ENCODE measurements at regions not wholly inside any gene's neighbourhood (a gene's known extent, or its start where the extent isn't known, plus 50 kb on each side); places are given as distances from the start of the nearest gene placed in this dataset.

GRCh38 chr7:96638669-96639068 is 71.0 kb downstream of the SEM1 start:
- DNase-seq (ENCODE audit: low read depth), result no peak
- H3K4me3 ChIP-seq (ENCODE audit: low read depth, low read length), result no peak overlapping the region

GRCh38 chr7:96637522-96637921 is 72.1 kb downstream of the SEM1 start:
- no peak for DNase-seq (ENCODE audit: low read depth)
- H3K4me3 ChIP-seq (ENCODE audit: low read depth, low read length), result no peak overlapping the region

DNA sequence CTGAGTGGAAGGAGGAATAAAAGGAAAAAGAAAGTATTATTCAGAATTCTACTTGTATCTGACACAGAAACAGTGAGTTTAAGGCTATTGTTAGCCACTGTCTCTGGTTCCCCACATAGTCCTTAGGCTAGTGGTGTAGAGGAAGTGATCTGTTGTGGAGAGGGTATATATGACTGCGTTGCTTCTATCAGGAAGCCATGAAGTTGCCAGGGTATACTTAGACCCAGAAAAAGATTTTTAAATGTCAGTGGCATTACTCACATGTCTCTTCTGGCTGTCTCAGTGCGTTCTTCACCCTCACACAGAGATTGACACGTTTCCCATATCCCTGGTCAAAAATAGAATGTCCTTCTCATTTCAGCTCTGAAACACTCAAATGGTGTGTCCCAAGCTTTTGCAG is 72.7 kb downstream of the SEM1 start:
- no peak overlapping the region for H3K4me3 ChIP-seq (ENCODE audit: low read depth, low read length)
- no peak for DNase-seq (ENCODE audit: low read depth)

DNA sequence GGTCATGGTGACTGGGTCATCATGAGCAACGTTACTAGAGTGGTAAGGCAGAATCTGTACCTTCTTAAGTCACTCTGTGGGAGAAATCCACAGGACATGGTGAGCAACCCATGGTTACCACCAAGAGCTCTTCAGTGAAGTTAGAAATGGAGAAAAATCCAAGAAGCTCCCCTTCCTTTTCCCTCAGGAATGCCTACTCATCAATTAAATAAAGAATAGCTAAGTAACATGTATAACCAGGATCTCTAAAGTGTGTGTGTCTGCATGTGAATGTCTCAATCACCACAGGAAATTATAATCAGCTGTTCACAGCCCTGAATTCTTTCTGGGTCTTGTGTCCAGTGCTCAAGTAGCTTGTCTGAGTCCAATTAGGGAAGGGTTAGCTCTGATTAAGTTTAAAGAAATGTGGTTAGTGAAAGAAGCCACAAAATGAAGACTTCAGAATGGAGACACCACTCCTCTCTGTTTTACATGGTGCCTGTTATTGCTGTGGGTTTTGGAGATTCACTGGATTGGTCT is 73.2 kb downstream of the SEM1 start:
- no peak overlapping the region for H3K4me3 ChIP-seq (ENCODE audit: low read depth, low read length)
- DNase-seq (ENCODE audit: low read depth), result no peak

DNA sequence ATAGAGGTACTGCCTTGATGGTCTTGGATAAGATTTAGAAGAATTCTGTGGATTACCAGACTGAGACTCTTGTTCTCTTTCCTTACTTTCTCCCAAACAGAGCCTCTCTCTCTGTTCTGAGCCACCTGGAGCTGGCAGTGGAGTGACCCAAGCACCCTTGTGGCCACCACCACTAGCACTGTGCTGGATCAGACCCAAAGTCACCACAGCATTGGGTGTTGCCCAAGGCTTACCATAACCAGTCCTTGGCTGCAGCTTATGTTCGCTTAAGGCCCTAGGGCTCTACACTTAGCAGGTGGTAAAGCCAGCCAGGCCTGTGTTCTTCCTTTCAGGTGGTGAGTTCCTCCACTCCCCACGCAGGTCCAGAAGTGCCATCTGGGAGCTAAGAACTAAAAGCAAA is 79.8 kb downstream of the SEM1 start:
- DNase-seq (ENCODE audit: low read depth), result no peak
- no peak overlapping the region for H3K4me3 ChIP-seq (ENCODE audit: low read depth, low read length)

- H3K4me3 ChIP-seq (ENCODE audit: low read depth, low read length), result no peak overlapping the region
- DNase-seq (ENCODE audit: low read depth), result no peak
Observed at GRCh38 chr7:96624954-96625353, 84.7 kb downstream of the SEM1 start.

DNA sequence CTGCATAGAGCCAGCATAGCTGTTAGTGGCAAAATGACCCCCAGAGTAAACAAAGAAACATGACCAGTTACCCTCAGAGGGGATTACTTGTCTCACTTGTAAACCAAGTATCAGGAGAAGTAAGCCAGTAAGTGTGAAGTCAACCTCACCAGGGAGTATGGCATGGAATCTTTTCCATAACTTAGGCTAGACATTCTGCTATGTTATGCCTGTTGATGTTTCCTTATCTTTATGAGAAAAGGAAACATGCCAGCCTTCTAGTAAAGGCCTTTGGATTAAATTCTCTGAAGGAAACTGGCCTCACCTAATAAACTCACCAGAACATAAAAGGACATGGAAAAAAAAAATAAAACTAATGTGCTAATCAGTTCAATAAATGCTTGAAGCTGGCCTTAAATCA is 87.7 kb downstream of the SEM1 start:
- DNase-seq (ENCODE audit: low read depth), result no peak
- H3K4me3 ChIP-seq (ENCODE audit: low read depth, low read length), result no peak overlapping the region

- DNase-seq (ENCODE audit: low read depth), result no peak
- H3K4me3 ChIP-seq (ENCODE audit: low read depth, low read length), result no peak overlapping the region
Observed at GRCh38 chr7:96614154-96614867, 95.3 kb downstream of the SEM1 start.

DNA sequence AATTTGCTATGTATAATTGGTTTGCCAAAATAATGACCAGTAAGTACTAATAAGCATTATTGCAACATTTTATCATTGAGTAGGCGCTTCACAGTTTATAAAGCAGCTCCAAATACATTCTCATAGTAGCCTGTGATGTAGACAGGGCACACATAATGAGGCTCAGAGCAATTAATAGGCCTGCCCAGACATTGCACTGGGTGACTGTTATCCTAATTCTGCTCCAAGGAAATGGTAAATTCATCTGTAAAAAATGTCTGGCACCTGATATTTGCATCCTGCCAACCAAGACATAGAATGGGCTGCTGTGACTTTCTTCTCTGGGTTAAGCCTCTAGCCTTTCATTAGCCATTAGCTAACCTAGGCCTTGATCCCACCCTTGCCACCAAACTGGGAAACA is 97.6 kb downstream of the SEM1 start:
- no peak overlapping the region for H3K4me3 ChIP-seq (ENCODE audit: low read depth, low read length)
- DNase-seq (ENCODE audit: low read depth), result no peak

DNA sequence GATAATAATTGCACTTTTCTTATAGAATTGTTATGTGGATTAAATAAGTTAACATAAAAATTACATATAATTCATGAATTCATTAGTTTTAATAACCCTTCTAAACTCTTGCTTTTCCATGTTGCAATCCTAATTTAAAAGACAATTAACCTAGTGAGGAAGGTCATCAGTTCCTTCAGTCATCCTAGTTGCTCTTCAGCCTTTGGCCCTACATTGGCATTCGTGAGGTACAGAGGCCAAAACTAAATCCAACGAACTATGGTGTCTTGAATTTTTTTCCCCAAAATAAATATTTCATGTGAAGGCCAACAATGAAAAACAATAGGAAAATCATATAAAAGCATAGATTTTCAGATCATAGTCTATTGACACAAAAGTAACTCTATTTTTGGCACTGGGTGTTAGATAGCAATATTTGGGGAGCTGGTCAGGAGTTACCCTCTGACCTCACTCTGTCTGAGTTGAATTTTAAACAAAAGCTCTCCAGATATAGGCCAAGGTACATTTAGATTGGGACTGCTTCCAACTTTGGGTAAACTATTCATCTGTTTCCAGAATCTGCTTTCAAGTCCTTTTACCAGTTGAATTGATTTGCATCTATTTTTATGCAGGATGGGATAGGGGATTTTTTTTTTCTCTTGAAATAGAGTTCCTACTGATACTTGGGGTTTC is 104.5 kb downstream of the SEM1 start:
- H3K4me3 ChIP-seq (ENCODE audit: low read depth, low read length), result no peak overlapping the region
- DNase-seq (ENCODE audit: low read depth), result no peak

DNA sequence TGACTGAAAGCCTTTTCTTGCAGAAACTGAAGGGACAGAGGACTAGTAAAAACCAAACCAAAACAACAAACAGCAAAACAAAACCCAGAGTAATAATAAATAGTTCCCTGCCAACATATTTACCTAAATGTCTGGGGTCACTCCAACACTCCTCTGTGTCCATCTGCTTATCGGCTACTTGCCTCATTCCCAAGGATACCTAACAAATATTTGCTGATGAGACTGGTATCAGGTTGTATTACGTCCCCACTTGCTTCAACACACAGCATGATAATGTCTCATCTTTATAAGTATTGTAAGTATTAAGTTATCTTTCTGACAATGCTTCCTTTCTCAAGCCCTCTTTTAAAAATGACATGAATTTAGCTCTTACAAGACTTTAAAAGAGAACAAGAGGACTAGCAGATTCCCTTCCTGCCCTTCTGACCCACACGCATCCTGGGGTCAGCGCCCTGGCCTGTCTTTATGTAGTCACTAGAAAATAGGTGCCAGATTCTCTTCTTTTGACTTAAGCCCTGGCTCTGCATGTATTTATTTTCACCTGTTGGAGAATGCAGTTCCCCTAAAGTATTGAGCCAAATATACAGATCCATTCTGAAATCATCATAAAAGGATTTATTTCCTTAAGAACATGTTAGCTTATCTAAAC is 110.2 kb downstream of the SEM1 start:
- DNase-seq (ENCODE audit: low read depth), result no peak
- H3K4me3 ChIP-seq (ENCODE audit: low read depth, low read length), result no peak overlapping the region

- no peak overlapping the region for H3K4me3 ChIP-seq (ENCODE audit: low read depth, low read length)
- DNase-seq (ENCODE audit: low read depth), result no peak
Observed at GRCh38 chr7:96598421-96598820, 111.2 kb downstream of the SEM1 start.

- H3K4me3 ChIP-seq (ENCODE audit: low read depth, low read length), result no peak overlapping the region
- no peak for DNase-seq (ENCODE audit: low read depth)
Observed at GRCh38 chr7:96596120-96596826, 113.4 kb downstream of the SEM1 start.

- no peak overlapping the region for H3K4me3 ChIP-seq (ENCODE audit: low read depth, low read length)
- DNase-seq (ENCODE audit: low read depth), result no peak
Observed at GRCh38 chr7:96591900-96592676, 117.6 kb downstream of the SEM1 start.

- H3K4me3 ChIP-seq (ENCODE audit: low read depth, low read length), result no peak overlapping the region
- no peak for DNase-seq (ENCODE audit: low read depth)
Observed at GRCh38 chr7:96591159-96591899, 118.3 kb downstream of the SEM1 start.

DNA sequence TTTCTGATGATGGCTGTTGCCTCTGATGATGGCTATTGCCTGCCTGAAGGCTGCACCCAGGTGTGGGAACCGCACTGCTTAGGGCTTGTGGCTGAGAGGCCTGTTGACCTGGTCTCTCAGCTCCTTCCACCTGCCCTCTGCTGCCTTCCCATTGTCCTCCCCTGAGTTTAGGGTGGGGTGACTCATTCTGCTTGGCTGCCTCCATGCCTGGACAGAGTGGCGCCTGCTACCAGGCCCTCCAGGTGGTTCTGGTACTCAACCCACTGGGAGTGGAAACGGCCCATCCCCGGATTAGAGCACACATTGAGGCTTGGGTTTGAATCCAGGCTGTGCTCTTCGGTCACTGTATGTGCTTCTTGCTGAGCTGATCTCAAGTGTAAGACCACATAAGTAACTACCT is 120.6 kb downstream of the SEM1 start:
- no peak for DNase-seq (ENCODE audit: low read depth)
- H3K4me3 ChIP-seq (ENCODE audit: low read depth, low read length), result no peak overlapping the region

DNA sequence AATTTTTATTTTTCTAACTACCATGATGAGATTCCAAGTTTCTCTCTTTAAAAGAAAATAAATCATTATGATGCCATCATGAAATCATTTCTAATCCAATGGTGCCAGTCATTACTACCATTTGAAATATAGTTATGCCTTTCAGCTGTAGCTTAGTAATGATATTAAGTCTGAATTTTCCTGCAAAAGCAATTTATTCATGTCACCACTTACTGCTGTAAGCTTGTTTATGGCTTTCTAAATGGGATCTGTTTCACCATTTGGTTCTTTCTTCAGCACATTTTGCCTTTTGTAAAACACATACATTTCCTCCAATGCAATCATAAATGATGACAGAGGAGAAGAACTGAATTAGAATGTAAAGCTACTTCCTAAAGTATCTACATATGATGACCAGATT is 130.5 kb downstream of the SEM1 start:
- no peak overlapping the region for H3K4me3 ChIP-seq (ENCODE audit: low read depth, low read length)
- DNase-seq (ENCODE audit: low read depth), result no peak

GRCh38 chr7:96578606-96579005 is 131.0 kb downstream of the SEM1 start:
- H3K4me3 ChIP-seq (ENCODE audit: low read depth, low read length), result no peak overlapping the region
- no peak for DNase-seq (ENCODE audit: low read depth)

- no peak for DNase-seq (ENCODE audit: low read depth)
Observed at GRCh38 chr7:96563409-96563808, 146.2 kb downstream of the SEM1 start.

More at GRCh38 chr7:96563409-96563808, 146.2 kb downstream of the SEM1 start:
- no peak overlapping the region for H3K4me3 ChIP-seq (ENCODE audit: low read depth, low read length)
